H1 (cell line): ENCODE measurements at regions not wholly inside any gene's neighbourhood (a gene's known extent, or its start where the extent isn't known, plus 50 kb on each side); places are given as distances from the start of the nearest gene placed in this dataset.

Experiments
- CTCF ChIA-PET: fragments of 300-600 bp; sonication (Branson Sonifier 250); formaldehyde crosslinking; loops from one replicate; lab custom pipeline; 2021; ENCODE audit not compliant: partially characterized antibody; lab: Charles Lee
- POLR2A ChIA-PET: fragments of 300-600 bp; sonication (Branson Sonifier 250); formaldehyde crosslinking; loops from one replicate; lab custom pipeline; 2021; ENCODE audit warnings: inconsistent platforms; ENCODE audit not compliant: partially characterized antibody; lab: Charles Lee
- DNase-seq, 2 experiments: peaks; one replicate each; pipeline versions ENCODE4 v3.0.0 to v3.0.0-alpha.2; 2010 to 2022; ENCODE audit warnings: low spot score in 2 of 2, low read depth in 1 of 2, mixed read lengths in 1 of 2
- FAIRE-seq: peaks from 2 replicates; lab custom pipeline; 2011; peaks lifted over from hg19 to GRCh38; lab: Jason Lieb, UNC
- H2AFZ ChIP-seq: 2 replicates; pipeline ENCODE4 v1.8.1; 2012; ENCODE audit warnings: low read length, inconsistent platforms
- H2AK5ac ChIP-seq: 2 replicates; pipeline ENCODE4 v1.6.1; 2013; ENCODE audit warnings: low read depth, low read length
- H2BK120ac ChIP-seq: replicated peaks from 2 replicates; pipeline ENCODE3; 2013; ENCODE audit warnings: low read depth, low read length, inconsistent platforms
- H2BK12ac ChIP-seq: 2 replicates; pipeline ENCODE4 v1.6.1; 2013; ENCODE audit warnings: low read depth, low read length
- H2BK15ac ChIP-seq: 2 replicates; pipeline ENCODE4 v1.6.1; 2013; ENCODE audit warnings: low read length
- H2BK20ac ChIP-seq: 2 replicates; pipeline ENCODE4 v1.6.1; 2013; ENCODE audit warnings: low read length
- H2BK5ac ChIP-seq: 2 replicates; pipeline ENCODE4 v1.6.1; 2013; ENCODE audit warnings: low read depth, low read length
- H3K14ac ChIP-seq: 2 replicates; pipeline ENCODE4 v1.6.1; 2013; ENCODE audit warnings: inconsistent platforms; ENCODE audit not compliant: insufficient read length
- H3K18ac ChIP-seq: 2 replicates; pipeline ENCODE4 v1.6.1; 2013; ENCODE audit warnings: low read length; ENCODE audit errors: extremely low read depth
- H3K23ac ChIP-seq: 2 replicates; pipeline ENCODE4 v1.6.1; 2013; ENCODE audit warnings: inconsistent platforms; ENCODE audit not compliant: insufficient read length
- H3K23me2 ChIP-seq: 2 replicates; pipeline ENCODE4 v1.6.1; 2013; ENCODE audit warnings: low read depth, low read length
- H3K27ac ChIP-seq: 2 replicates; pipeline ENCODE4 v1.6.1; 2011; ENCODE audit warnings: low read depth, low read length, inconsistent platforms
- H3K27me3 ChIP-seq, 4 experiments: replicated peaks in 1 of 4; 1 replicate in 1 of 4; 2 replicates in 3 of 4; pipeline versions ENCODE4 v1.6.1 to v1.8.1; 2011 to 2013; ENCODE audit warnings: low read length in 3 of 4, mild to moderate bottlenecking in 3 of 4, inconsistent platforms in 2 of 4, mixed read lengths in 2 of 4, moderate library complexity in 1 of 4; ENCODE audit not compliant: control insufficient read depth in 3 of 4, insufficient read depth in 3 of 4; ENCODE audit errors: extremely low read depth in 1 of 4
- H3K36me3 ChIP-seq, 4 experiments: 2 replicates each; pipeline versions ENCODE4 v1.6.1 to v1.8.1; 2011 to 2013; ENCODE audit warnings: mild to moderate bottlenecking in 4 of 4, low read length in 3 of 4, moderate library complexity in 2 of 4, control low read depth in 1 of 4, inconsistent platforms in 1 of 4; ENCODE audit not compliant: insufficient read depth in 4 of 4, control insufficient read depth in 2 of 4
- H3K4ac ChIP-seq: replicated peaks from 2 replicates; pipeline ENCODE3; 2013; ENCODE audit warnings: low read length, low read depth, mixed read lengths, inconsistent platforms; ENCODE audit not compliant: insufficient read length
- H3K4me1 ChIP-seq, 4 experiments: replicated peaks in 1 of 4; 1 replicate in 1 of 4; 2 replicates in 3 of 4; pipeline versions ENCODE4 v1.6.1 to v1.8.1; 2011 to 2013; ENCODE audit warnings: low read length in 3 of 4, inconsistent platforms in 2 of 4, mixed read lengths in 1 of 4; ENCODE audit not compliant: insufficient read depth in 4 of 4, control insufficient read depth in 3 of 4
- H3K4me2 ChIP-seq, 2 experiments: 2 replicates each; pipeline versions ENCODE4 v1.6.1 to v1.8.1; 2011 to 2013; ENCODE audit warnings: low read depth in 2 of 2, low read length in 2 of 2, control low read depth in 1 of 2, inconsistent platforms in 1 of 2, mild to moderate bottlenecking in 1 of 2; ENCODE audit not compliant: insufficient read depth in 1 of 2
- H3K4me3 ChIP-seq, 4 experiments: fragments of 200-600, 300-600 bp in 1 of 4; sonication (generic), shearing (Covaris generic), sonication (Bioruptor Twin) in 1 of 4; 2 replicates each; pipeline versions ENCODE4 v1.5.1 to v1.8.1; 2011 to 2016; ENCODE audit warnings: low read length in 4 of 4, low read depth in 3 of 4, control low read depth in 2 of 4, inconsistent platforms in 2 of 4, mild to moderate bottlenecking in 2 of 4, mixed read lengths in 1 of 4, moderate library complexity in 1 of 4; ENCODE audit not compliant: insufficient read depth in 2 of 4; ENCODE audit errors: extremely low read depth in 1 of 4
- H3K56ac ChIP-seq: replicated peaks from 2 replicates; pipeline ENCODE3; 2013; ENCODE audit warnings: low read depth, mild to moderate bottlenecking, mixed read lengths, low read length, inconsistent platforms; ENCODE audit not compliant: insufficient read length
- H3K79me1 ChIP-seq: 2 replicates; pipeline ENCODE4 v1.6.1; 2013; ENCODE audit warnings: low read depth, low read length, control low read depth
- H3K79me2 ChIP-seq, 2 experiments: 2 replicates each; pipeline versions ENCODE4 v1.6.1 to v1.8.1; 2012 to 2013; ENCODE audit warnings: low read length in 2 of 2, mild to moderate bottlenecking in 2 of 2, inconsistent platforms in 1 of 2; ENCODE audit not compliant: insufficient read depth in 2 of 2, control insufficient read depth in 1 of 2
- H3K9ac ChIP-seq, 4 experiments: replicated peaks in 1 of 4; 1 replicate in 1 of 4; 2 replicates in 3 of 4; pipeline versions ENCODE4 v1.6.1 to v1.8.1; 2011 to 2013; ENCODE audit warnings: low read depth in 3 of 4, low read length in 3 of 4, control low read depth in 2 of 4, mild to moderate bottlenecking in 2 of 4, moderate library complexity in 2 of 4, inconsistent platforms in 1 of 4; ENCODE audit errors: extremely low read depth in 1 of 4
- H3K9me3 ChIP-seq, 2 experiments: 2 replicates each; pipeline versions ENCODE4 v1.6.1 to v1.8.1; 2012 to 2013; ENCODE audit warnings: mild to moderate bottlenecking in 2 of 2, moderate library complexity in 2 of 2, control low read depth in 1 of 2, inconsistent platforms in 1 of 2, low read depth in 1 of 2, low read length in 1 of 2, mixed read lengths in 1 of 2; ENCODE audit not compliant: insufficient read depth in 2 of 2
- H4K20me1 ChIP-seq, 2 experiments: replicated peaks in 1 of 2; 2 replicates each; pipeline versions ENCODE3 to v1.8.1; 2011 to 2013; ENCODE audit warnings: inconsistent platforms in 2 of 2, low read length in 2 of 2, mild to moderate bottlenecking in 1 of 2; ENCODE audit not compliant: insufficient read depth in 2 of 2, control insufficient read depth in 1 of 2
- H4K5ac ChIP-seq: 2 replicates; pipeline ENCODE4 v1.6.1; 2013; ENCODE audit warnings: low read length, low read depth, mixed read lengths, inconsistent platforms; ENCODE audit not compliant: insufficient read length
- H4K8ac ChIP-seq: 2 replicates; pipeline ENCODE4 v1.8.0; 2013; ENCODE audit warnings: mild to moderate bottlenecking, moderate library complexity, low read length, inconsistent platforms; ENCODE audit not compliant: insufficient read depth; ENCODE audit errors: extremely low read depth
- H4K91ac ChIP-seq: replicated peaks from 2 replicates; pipeline ENCODE3; 2013; ENCODE audit warnings: low read length, mixed read lengths, inconsistent platforms; ENCODE audit not compliant: insufficient read length
- ASH2L ChIP-seq: fragments of 200-600, 300-600 bp; sonication (generic); IDR thresholded peaks from one replicate; pipeline ENCODE4 v1.7.1; 2017; ENCODE audit warnings: low read length
- BACH1 ChIP-seq: IDR thresholded peaks from 2 replicates; pipeline ENCODE4 v1.6.1; 2012; ENCODE audit warnings: low read length, improper control_type of control experiment
- USF2 ChIP-seq: IDR thresholded peaks from 2 replicates; pipeline ENCODE4 v1.6.1; 2011; ENCODE audit warnings: low read length, improper control_type of control experiment
- WGBS, 2 experiments: shearing (Covaris generic) in 1 of 2; methylation state at CpG; one replicate each; pipeline versions ENCODE4 v1.1.6 to v1.1.7; 2013 to 2015; ENCODE audit warnings: low lambda C conversion rate in 2 of 2, mixed read lengths in 2 of 2, inconsistent platforms in 1 of 2, low coverage in 1 of 2, missing lambda C conversion rate in 1 of 2; ENCODE audit not compliant: insufficient replicate concordance in 2 of 2, insufficient coverage in 1 of 2, insufficient read length in 1 of 2; ENCODE audit errors: extremely low coverage in 1 of 2, missing lambda C conversion rate in 1 of 2; 5-methylcytosine and 5-hydroxymethylcytosine counted together
- TF ChIP-seq, protein P1 (sequence below): IDR thresholded peaks from 2 replicates; pipeline ENCODE4 v1.6.1; 2011; ENCODE audit warnings: low read depth, mild to moderate bottlenecking, low read length; ENCODE audit not compliant: insufficient read depth

GRCh38 chr2:205924676-205925075, 161.3 kb downstream of the INO80D start:
- Histone ChIP-seq H3K9me3 (no peaks in the 10 kb centered on the region), H2BK5ac (no peak overlapping the region), H4K20me1 (no peaks in the 10 kb centered on the region), H3K56ac (no peak overlapping the region), H4K8ac (no peak overlapping the region; the same call in 1 of the 2 replicates), H3K23ac (no peak overlapping the region), H3K23me2 (no peaks in the 10 kb centered on the region; the same call in 1 of the 2 replicates), H3K27me3 (peaks cover 0 to 20% (median 11%) of the 10 kb centered on the region in 4 experiments; a peak in 5 of 7 replicates), H4K91ac (no peak overlapping the region), H3K14ac (no peak overlapping the region), H3K27ac (no peak overlapping the region), H2BK120ac (no peak overlapping the region), H3K18ac (no peak overlapping the region), H3K9ac (no peak overlapping the region), H3K4ac (no peak overlapping the region), H3K79me2 (no peaks in the 10 kb centered on the region), H4K5ac (no peak overlapping the region), H2AFZ (no peak overlapping the region), H2BK12ac (no peak overlapping the region), H3K36me3 (no peaks in the 10 kb centered on the region), H3K4me1 (peaks cover 0 to 5% (median 0%) of the 10 kb centered on the region in 4 experiments; a peak in 2 of 7 replicates), H3K79me1 (no peaks in the 10 kb centered on the region)
- WGBS, 2 experiments: 89% methylated on average over 8 of the region's 9 CpGs; no CpG with 5 or more reads in 1 of the 2 experiments
- FAIRE-seq: no peak
- CTCF ChIA-PET: interaction anchor here (0.6 to 9.0 kb wide), 20 partner anchors 10 to 322 kb away, joined by 3 to 136 read pairs (median 8); no protein-coding TSS in a partner anchor
- TF ChIP-seq USF2 (no peak), BACH1 (no peak), ASH2L (no peak)
- TF ChIP-seq, protein P1, sequence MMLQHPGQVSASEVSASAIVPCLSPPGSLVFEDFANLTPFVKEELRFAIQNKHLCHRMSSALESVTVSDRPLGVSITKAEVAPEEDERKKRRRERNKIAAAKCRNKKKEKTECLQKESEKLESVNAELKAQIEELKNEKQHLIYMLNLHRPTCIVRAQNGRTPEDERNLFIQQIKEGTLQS: no peak
- TF ChIP-seq, all 59 proteins: peak for 0
- Histone ChIP-seq H2AK5ac (no peak overlapping the region), H2BK15ac (no peak overlapping the region), H3K4me3 (no peak overlapping the region), H3K4me2 (no peak overlapping the region), H2BK20ac (no peak overlapping the region)
- DNase-seq: no peak
- POLR2A ChIA-PET: interaction anchor here (1.2 kb wide), 1 partner anchor 10 kb away, joined by 3 read pairs; no protein-coding TSS in a partner anchor
